Mesendoderm (in vitro differentiated cells): ENCODE measurements at regions not wholly inside any gene's neighbourhood (a gene's known extent, or its start where the extent isn't known, plus 50 kb on each side); places are given as distances from the start of the nearest gene placed in this dataset.

Experiments
- DNase-seq: peaks from one replicate; pipeline ENCODE4 v3.0.0; 2013
- H2AK5ac ChIP-seq: 2 replicates; pipeline ENCODE4 v1.6.1; 2013; ENCODE audit warnings: low read length, inconsistent platforms
- H2BK120ac ChIP-seq: 2 replicates; pipeline ENCODE4 v1.6.1; 2013; ENCODE audit warnings: low read depth, mild to moderate bottlenecking, low read length, moderate library complexity, mixed read lengths
- H2BK15ac ChIP-seq: replicated peaks from 2 replicates; pipeline ENCODE4 v1.6.1; 2013; ENCODE audit warnings: low read depth, mild to moderate bottlenecking, moderate library complexity
- H2BK5ac ChIP-seq: 2 replicates; pipeline ENCODE4 v1.6.1; 2013; ENCODE audit warnings: low read length, inconsistent platforms
- H3K18ac ChIP-seq: 2 replicates; pipeline ENCODE4 v1.6.1; 2013; ENCODE audit warnings: mild to moderate bottlenecking, low read length, mixed read lengths
- H3K23ac ChIP-seq: one replicate; pipeline ENCODE4 v1.6.1; 2013; ENCODE audit warnings: low read length
- H3K27ac ChIP-seq: 2 replicates; pipeline ENCODE4 v1.5.1; 2013; ENCODE audit warnings: low read depth, mild to moderate bottlenecking, inconsistent platforms, low read length, moderate library complexity
- H3K27me3 ChIP-seq: 2 replicates; pipeline ENCODE4 v1.6.1; 2013; ENCODE audit warnings: low read length, control low read depth, mild to moderate bottlenecking, inconsistent platforms; ENCODE audit not compliant: insufficient read depth, poor library complexity
- H3K36me3 ChIP-seq: 2 replicates; pipeline ENCODE4 v1.6.1; 2013; ENCODE audit warnings: low read length, inconsistent platforms; ENCODE audit not compliant: control insufficient read depth, insufficient read depth
- H3K4ac ChIP-seq: one replicate; pipeline ENCODE4 v1.6.1; 2013; ENCODE audit warnings: low read depth, mild to moderate bottlenecking, low read length, moderate library complexity
- H3K4me1 ChIP-seq: 2 replicates; pipeline ENCODE4 v1.6.1; 2013; ENCODE audit warnings: low read depth, low read length, inconsistent platforms; ENCODE audit not compliant: control insufficient read depth
- H3K4me2 ChIP-seq: 2 replicates; pipeline ENCODE4 v1.6.1; 2013; ENCODE audit warnings: low read length
- H3K4me3 ChIP-seq: 2 replicates; pipeline ENCODE4 v1.5.1; 2013; ENCODE audit warnings: mild to moderate bottlenecking, low read length
- H3K56ac ChIP-seq: one replicate; pipeline ENCODE4 v1.6.1; 2013; ENCODE audit warnings: low read length
- H3K79me1 ChIP-seq: 2 replicates; pipeline ENCODE4 v1.6.1; 2013; ENCODE audit warnings: low read length, inconsistent platforms
- H3K79me2 ChIP-seq: 2 replicates; pipeline ENCODE4 v1.6.1; 2013; ENCODE audit warnings: mild to moderate bottlenecking, low read length; ENCODE audit not compliant: control insufficient read depth, insufficient read depth
- H3K9ac ChIP-seq: 2 replicates; pipeline ENCODE4 v1.6.1; 2013; ENCODE audit warnings: low read length, inconsistent platforms
- H4K5ac ChIP-seq: one replicate; pipeline ENCODE4 v1.6.1; 2013; ENCODE audit warnings: low read length
- H4K8ac ChIP-seq: one replicate; pipeline ENCODE4 v1.6.1; 2013; ENCODE audit warnings: low read depth, mild to moderate bottlenecking, control low read depth, low read length, moderate library complexity
- WGBS: extraction: QIAGEN DNeasy Blood & Tissue Kit; methylation state at CpG from one replicate; pipeline ENCODE4 v1.1.7; 2013; ENCODE audit warnings: low lambda C conversion rate, missing lambda C conversion rate; ENCODE audit not compliant: insufficient coverage; ENCODE audit errors: extremely low coverage; 5-methylcytosine and 5-hydroxymethylcytosine counted together

- no peak overlapping the region for H3K27ac ChIP-seq
- H3K79me2 ChIP-seq, result no peaks in the 10 kb centered on the region
Observed at GRCh38 chr12:58583940-58584339, 336.4 kb downstream of the LRIG3 start.

GRCh38 chr12:58584880-58585279 is 335.4 kb downstream of the LRIG3 start:
- H3K9ac ChIP-seq, result no peak overlapping the region
- no peak for DNase-seq
- H3K4me3 ChIP-seq, result no peak overlapping the region
- H4K8ac ChIP-seq, result no peak overlapping the region
- H3K4me2 ChIP-seq, result no peak overlapping the region
- H3K23ac ChIP-seq, result no peak overlapping the region
- H3K4ac ChIP-seq, result no peak overlapping the region
- no peak overlapping the region for H3K27ac ChIP-seq
- H3K79me2 ChIP-seq, result no peaks in the 10 kb centered on the region
- no peak overlapping the region for H2BK120ac ChIP-seq
- no peak overlapping the region for H3K18ac ChIP-seq
- no peak overlapping the region for H3K56ac ChIP-seq
- no peaks in the 10 kb centered on the region for H3K4me1 ChIP-seq
- no peak overlapping the region for H2BK5ac ChIP-seq
- H3K79me1 ChIP-seq, result no peaks in the 10 kb centered on the region
- no peaks in the 10 kb centered on the region for H3K36me3 ChIP-seq
- no peak overlapping the region for H2BK15ac ChIP-seq
- peaks cover 2% of the 10 kb centered on the region for H3K27me3 ChIP-seq
- WGBS, result no CpG with 5 or more reads among the region's 2 CpGs
- no peak overlapping the region for H2AK5ac ChIP-seq
- no peak overlapping the region for H4K5ac ChIP-seq

More at GRCh38 chr12:58583940-58584339, 336.4 kb downstream of the LRIG3 start:
- Histone ChIP-seq H3K9ac (no peak overlapping the region), H3K4me1 (no peaks in the 10 kb centered on the region), H2BK5ac (no peak overlapping the region), H3K27me3 (peaks cover 2% of the 10 kb centered on the region), H2BK15ac (no peak overlapping the region), H3K36me3 (no peaks in the 10 kb centered on the region), H2AK5ac (no peak overlapping the region), H3K18ac (no peak overlapping the region), H3K23ac (no peak overlapping the region), H3K4ac (no peak overlapping the region), H4K8ac (no peak overlapping the region), H3K4me2 (no peak overlapping the region), H3K56ac (no peak overlapping the region), H3K79me1 (no peaks in the 10 kb centered on the region), H4K5ac (no peak overlapping the region), H2BK120ac (no peak overlapping the region), H3K4me3 (no peak overlapping the region)
- WGBS, result no CpG with 5 or more reads among the region's 1 CpG
- no peak for DNase-seq

- Histone ChIP-seq H3K27ac (no peak overlapping the region), H3K79me1 (no peaks in the 10 kb centered on the region), H4K5ac (no peak overlapping the region), H3K27me3 (peaks cover 2% of the 10 kb centered on the region), H3K56ac (no peak overlapping the region), H3K4me2 (no peak overlapping the region), H2BK15ac (no peak overlapping the region), H3K4ac (no peak overlapping the region), H3K9ac (no peak overlapping the region), H2BK120ac (no peak overlapping the region), H2AK5ac (no peak overlapping the region), H3K18ac (no peak overlapping the region), H4K8ac (no peak overlapping the region), H3K4me1 (no peaks in the 10 kb centered on the region), H2BK5ac (no peak overlapping the region), H3K4me3 (no peak overlapping the region), H3K23ac (no peak overlapping the region), H3K36me3 (no peaks in the 10 kb centered on the region), H3K79me2 (no peaks in the 10 kb centered on the region)
- no CpG with 5 or more reads among the region's 3 CpGs for WGBS
- no peak for DNase-seq
Observed at GRCh38 chr12:58586762-58587161, 333.5 kb downstream of the LRIG3 start.

- H2BK5ac ChIP-seq, result no peak overlapping the region
- H3K79me1 ChIP-seq, result no peaks in the 10 kb centered on the region
- no peak overlapping the region for H2BK15ac ChIP-seq
- no peaks in the 10 kb centered on the region for H3K36me3 ChIP-seq
- H3K56ac ChIP-seq, result no peak overlapping the region
- H2AK5ac ChIP-seq, result no peak overlapping the region
- H3K4ac ChIP-seq, result no peak overlapping the region
- no peak for DNase-seq
- H3K18ac ChIP-seq, result no peak overlapping the region
- WGBS, result no CpG with 5 or more reads among the region's 3 CpGs
- no peak overlapping the region for H3K4me2 ChIP-seq
- H3K27ac ChIP-seq, result no peak overlapping the region
- H3K4me3 ChIP-seq, result no peak overlapping the region
- no peak overlapping the region for H4K8ac ChIP-seq
- peaks cover 2% of the 10 kb centered on the region for H3K27me3 ChIP-seq
- no peak overlapping the region for H3K9ac ChIP-seq
- H3K4me1 ChIP-seq, result no peaks in the 10 kb centered on the region
- no peak overlapping the region for H2BK120ac ChIP-seq
- no peak overlapping the region for H4K5ac ChIP-seq
- H3K79me2 ChIP-seq, result no peaks in the 10 kb centered on the region
- H3K23ac ChIP-seq, result no peak overlapping the region
Observed at GRCh38 chr12:58588770-58589169, 331.5 kb downstream of the LRIG3 start.

GRCh38 chr12:58592475-58593207 is 327.7 kb downstream of the LRIG3 start:
- no peak overlapping the region for H2BK5ac ChIP-seq
- no peaks in the 10 kb centered on the region for H3K79me2 ChIP-seq
- no peak overlapping the region for H4K5ac ChIP-seq
- WGBS, result no CpG with 5 or more reads among the region's 4 CpGs
- H2AK5ac ChIP-seq, result no peak overlapping the region
- H3K56ac ChIP-seq, result no peak overlapping the region
- H3K27ac ChIP-seq, result no peak overlapping the region
- no peak overlapping the region for H3K23ac ChIP-seq
- no peak overlapping the region for H3K4ac ChIP-seq
- H3K18ac ChIP-seq, result no peak overlapping the region
- no peak overlapping the region for H3K9ac ChIP-seq
- no peaks in the 10 kb centered on the region for H3K36me3 ChIP-seq
- no peak for DNase-seq
- H3K4me2 ChIP-seq, result no peak overlapping the region
- H2BK15ac ChIP-seq, result no peak overlapping the region
- no peaks in the 10 kb centered on the region for H3K27me3 ChIP-seq
- no peak overlapping the region for H4K8ac ChIP-seq
- no peak overlapping the region for H3K4me3 ChIP-seq
- no peak overlapping the region for H2BK120ac ChIP-seq
- no peaks in the 10 kb centered on the region for H3K4me1 ChIP-seq
- no peaks in the 10 kb centered on the region for H3K79me1 ChIP-seq
